ENCODE measurements at regions not wholly inside any gene's neighbourhood (a gene's known extent, or its start where the extent isn't known, plus 50 kb on each side); places are given as distances from the start of the nearest gene placed in this dataset.

DNA sequence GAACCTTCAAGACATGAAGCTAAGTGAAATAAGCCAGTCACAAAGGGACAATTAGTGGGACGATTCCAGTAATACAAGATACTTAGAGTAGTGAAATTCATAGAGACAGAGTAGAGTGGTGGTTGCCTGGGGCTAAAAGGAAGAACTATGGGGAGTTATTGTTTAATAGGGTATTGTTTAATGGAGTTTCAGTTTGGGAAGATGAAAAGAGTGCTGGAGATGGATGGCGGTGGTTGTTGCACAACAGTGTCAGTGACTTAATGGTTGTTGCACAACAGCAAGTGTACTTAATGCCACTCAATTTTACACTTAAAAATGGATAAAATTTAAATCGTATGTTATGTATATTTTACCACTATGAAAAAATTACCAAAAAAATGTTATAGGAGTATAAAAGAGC is 209.7 kb upstream of the TENT5A start:
- TF ChIP-seq POLR2AphosphoS5 (IDR thresholded peaks at IDR 0.05; ENCODE audit: low read depth) (no peak), SPI1 (IDR thresholded peaks at IDR 0.05; ENCODE audit: borderline replicate concordance, low read depth) (no peak), GABPA (IDR thresholded peaks at IDR 0.05; ENCODE audit: low read depth) (no peak)
- TF ChIP-seq, protein P1, sequence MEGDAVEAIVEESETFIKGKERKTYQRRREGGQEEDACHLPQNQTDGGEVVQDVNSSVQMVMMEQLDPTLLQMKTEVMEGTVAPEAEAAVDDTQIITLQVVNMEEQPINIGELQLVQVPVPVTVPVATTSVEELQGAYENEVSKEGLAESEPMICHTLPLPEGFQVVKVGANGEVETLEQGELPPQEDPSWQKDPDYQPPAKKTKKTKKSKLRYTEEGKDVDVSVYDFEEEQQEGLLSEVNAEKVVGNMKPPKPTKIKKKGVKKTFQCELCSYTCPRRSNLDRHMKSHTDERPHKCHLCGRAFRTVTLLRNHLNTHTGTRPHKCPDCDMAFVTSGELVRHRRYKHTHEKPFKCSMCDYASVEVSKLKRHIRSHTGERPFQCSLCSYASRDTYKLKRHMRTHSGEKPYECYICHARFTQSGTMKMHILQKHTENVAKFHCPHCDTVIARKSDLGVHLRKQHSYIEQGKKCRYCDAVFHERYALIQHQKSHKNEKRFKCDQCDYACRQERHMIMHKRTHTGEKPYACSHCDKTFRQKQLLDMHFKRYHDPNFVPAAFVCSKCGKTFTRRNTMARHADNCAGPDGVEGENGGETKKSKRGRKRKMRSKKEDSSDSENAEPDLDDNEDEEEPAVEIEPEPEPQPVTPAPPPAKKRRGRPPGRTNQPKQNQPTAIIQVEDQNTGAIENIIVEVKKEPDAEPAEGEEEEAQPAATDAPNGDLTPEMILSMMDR (IDR thresholded peaks at IDR 0.05; ENCODE audit: insufficient read depth, low read length): no peak

Measured in HL-60 (cell line).